HCT116 (cell line): ENCODE measurements at regions not wholly inside any gene's neighbourhood (a gene's known extent, or its start where the extent isn't known, plus 50 kb on each side); places are given as distances from the start of the nearest gene placed in this dataset.

Source experiments
- CTCF ChIP-seq, 3 experiments: fragments of 200-600 bp in 1 of 3; sonication (generic) in 1 of 3; IDR thresholded peaks in 2 of 3; conservative IDR thresholded peaks in 1 of 3; 2 replicates each; pipeline ENCODE4 v1.5.1; 2012 to 2017; ENCODE audit warnings: low read depth in 2 of 3, low read length in 2 of 3, antibody characterized with exemption in 1 of 3, borderline replicate concordance in 1 of 3, control low read depth in 1 of 3, mild to moderate bottlenecking in 1 of 3, mixed read lengths in 1 of 3, mixed run types in 1 of 3, moderate library complexity in 1 of 3; ENCODE audit not compliant: insufficient read depth in 1 of 3
- POLR2A ChIP-seq: IDR thresholded peaks from 2 replicates; pipeline ENCODE4 v1.7.0; 2011; ENCODE audit warnings: borderline replicate concordance; ENCODE audit not compliant: insufficient read depth, insufficient read length; ENCODE audit errors: extremely low read depth
- YY1 ChIP-seq: IDR thresholded peaks from 2 replicates; pipeline ENCODE4 v1.6.1; 2011; ENCODE audit warnings: low read length, low read depth, moderate library complexity, mild to moderate bottlenecking; ENCODE audit not compliant: insufficient replicate concordance; ENCODE audit errors: extremely low read depth

DNA sequence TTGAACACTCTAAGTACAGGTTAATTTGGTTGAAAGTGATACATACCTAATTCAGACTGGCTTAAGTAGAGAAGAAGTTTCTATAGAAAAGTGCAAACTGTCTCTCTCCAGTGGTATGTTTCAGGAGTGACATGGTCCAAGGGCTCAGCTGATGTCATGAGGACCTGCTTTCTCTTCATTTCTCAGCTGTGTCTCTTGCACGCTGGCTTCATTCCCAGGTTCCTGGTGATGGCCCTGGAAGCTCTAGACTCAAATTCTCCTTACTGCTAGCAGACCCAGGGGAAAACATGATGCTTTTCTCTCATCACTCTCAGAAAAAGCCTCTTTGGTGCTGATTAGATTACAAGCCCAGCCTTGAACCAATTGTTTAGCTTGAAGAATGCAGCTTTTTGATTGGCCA is 211.9 kb upstream of the CLINT1 start:
- TF ChIP-seq CTCF (IDR thresholded peaks at IDR 0.05 in 2 of 3, conservative IDR thresholded peaks at IDR 0.05 in 1 of 3; ENCODE audit: borderline replicate concordance in 1 of 3, insufficient read depth in 1 of 3, low read depth in 2 of 3, low read length in 2 of 3) (no peak), POLR2A (no peak), YY1 (no peak)
